Kidney (tissue), 13 donors: ENCODE measurements at regions not wholly inside any gene's neighbourhood (a gene's known extent, or its start where the extent isn't known, plus 50 kb on each side); places are given as distances from the start of the nearest gene placed in this dataset.

ENCODE experiments used
- DNase-seq, 5 donors: peaks; one replicate each; pipeline ENCODE4 v3.0.0-alpha.2; 2013 to 2020
- FAIRE-seq: peaks from 2 replicates; lab custom pipeline; 2012; peaks lifted over from hg19 to GRCh38; lab: Jason Lieb, UNC
- H3K27ac ChIP-seq, 2 donors: one replicate each; pipeline ENCODE4 v1.7.0; 2013; ENCODE audit warnings: low read depth in 2 of 2, low read length in 2 of 2, inconsistent platforms in 1 of 2
- H3K27me3 ChIP-seq: one replicate; pipeline ENCODE4 v1.7.1; 2013; ENCODE audit warnings: low read length, inconsistent platforms; ENCODE audit not compliant: control insufficient read depth, insufficient read depth
- H3K36me3 ChIP-seq, 3 donors: one replicate each; pipeline versions ENCODE4 v1.7.0 to v1.7.1; 2013; ENCODE audit warnings: low read length in 3 of 3, control low read depth in 1 of 3, inconsistent platforms in 1 of 3; ENCODE audit not compliant: insufficient read depth in 3 of 3, control insufficient read depth in 2 of 3
- H3K4me1 ChIP-seq, 3 donors: one replicate each; pipeline versions ENCODE4 v1.7.0 to v1.7.1; 2013; ENCODE audit warnings: low read length in 3 of 3, inconsistent platforms in 1 of 3, low read depth in 1 of 3; ENCODE audit not compliant: control insufficient read depth in 2 of 3, insufficient read depth in 2 of 3
- H3K4me3 ChIP-seq, 3 donors: one replicate each; pipeline versions ENCODE4 v1.7.0 to v1.8.1; 2013; ENCODE audit warnings: low read length in 3 of 3, control low read depth in 1 of 3, inconsistent platforms in 1 of 3
- H3K9ac ChIP-seq, 3 donors: one replicate each; pipeline versions ENCODE4 v1.7.0 to v1.7.1; 2013; ENCODE audit warnings: low read length in 3 of 3, control low read depth in 1 of 3, inconsistent platforms in 1 of 3
- H3K9me3 ChIP-seq, 3 donors: one replicate each; pipeline versions ENCODE4 v1.7.0 to v1.7.1; 2013; ENCODE audit warnings: low read length in 3 of 3, control low read depth in 1 of 3, inconsistent platforms in 1 of 3; ENCODE audit not compliant: control insufficient read depth in 2 of 3, insufficient read depth in 1 of 3
- CTCF ChIP-seq: IDR thresholded peaks from 3 replicates; pipeline ENCODE4 v1.5.1; 2012; ENCODE audit warnings: mild to moderate bottlenecking, moderate library complexity, borderline replicate concordance; ENCODE audit not compliant: insufficient read depth; ENCODE audit errors: extremely low read depth
- intact Hi-C: fragments of 100-400 bp; cut with DNase I; formaldehyde crosslinking; loops from one replicate; pipeline ENCODE4 v1.11.1; 2022
- donor health status: control.
- donor health status: control.
- donor health status: control.
- donor health status: control.
- donor health status: control.
- donor health status: DM: yes; HTN: yes; CAD: no.
- donor health status: Normal renal cell carcinoma (clear cell type).

GRCh38 chr12:115620816-115621215, 656.7 kb downstream of the MED13L start:
- no peak for DNase-seq
- no peaks in the 10 kb centered on the region for H3K4me1 ChIP-seq
- H3K9me3 ChIP-seq, result peaks cover 0 to 7% (median 3%) of the 10 kb centered on the region in 3 donors
- H3K36me3 ChIP-seq, result no peaks in the 10 kb centered on the region
- intact Hi-C loops, result no loop called here
- no peak overlapping the region for H3K27ac ChIP-seq
- no peak for FAIRE-seq
- H3K4me3 ChIP-seq, result no peak overlapping the region
- TF ChIP-seq CTCF, result no peak
- no peak overlapping the region for H3K9ac ChIP-seq
- H3K27me3 ChIP-seq, result no peaks in the 10 kb centered on the region

- Histone ChIP-seq H3K27ac (no peak overlapping the region), H3K4me1 (no peaks in the 10 kb centered on the region), H3K27me3 (no peaks in the 10 kb centered on the region), H3K9ac (no peak overlapping the region), H3K9me3 (peaks cover 0 to 3% (median 2%) of the 10 kb centered on the region in 3 donors), H3K4me3 (no peak overlapping the region), H3K36me3 (no peaks in the 10 kb centered on the region)
- intact Hi-C loops, result no loop called here
- FAIRE-seq (no peak), DNase-seq (no peak)
- TF ChIP-seq CTCF, result no peak
Observed at GRCh38 chr12:115619889-115620288, 657.6 kb downstream of the MED13L start.

GRCh38 chr12:115619061-115619460, 658.4 kb downstream of the MED13L start:
- no peak for FAIRE-seq

More at GRCh38 chr12:115619061-115619460, 658.4 kb downstream of the MED13L start:
- intact Hi-C loops, result no loop called here
- Histone ChIP-seq H3K9ac (no peak overlapping the region), H3K27me3 (no peaks in the 10 kb centered on the region), H3K4me3 (no peak overlapping the region), H3K9me3 (peaks cover 0 to 3% (median 0%) of the 10 kb centered on the region in 3 donors), H3K4me1 (no peaks in the 10 kb centered on the region), H3K27ac (no peak overlapping the region), H3K36me3 (no peaks in the 10 kb centered on the region)
- TF ChIP-seq CTCF, result no peak
- DNase-seq, result no peak
